B cell (primary cell): ENCODE measurements at regions not wholly inside any gene's neighbourhood (a gene's known extent, or its start where the extent isn't known, plus 50 kb on each side); places are given as distances from the start of the nearest gene placed in this dataset.

Experiments
- ATAC-seq: fragments of 200-7000 bp; cut with Tn5 transposase; one replicate; pipeline ENCODE4 v1.10.0; 2021; ENCODE audit warnings: low read depth, mild to moderate bottlenecking, moderate number of reproducible peaks, moderate library complexity
- CTCF ChIA-PET: fragments of 350-600 bp; sonication (Branson Sonifier 250); formaldehyde crosslinking; loops from one replicate; lab custom pipeline; 2021; ENCODE audit warnings: antibody characterized with exemption, inconsistent platforms; lab: Charles Lee
- POLR2A ChIA-PET: fragments of 350-600 bp; sonication (Branson Sonifier 250); formaldehyde crosslinking; loops from one replicate; lab custom pipeline; 2021; ENCODE audit warnings: antibody characterized with exemption; lab: Charles Lee
- DNase-seq: peaks from one replicate; pipeline ENCODE4 v3.0.0; 2013
- H2AFZ ChIP-seq: 2 replicates; pipeline ENCODE4 v1.6.1; 2012; ENCODE audit warnings: mild to moderate bottlenecking, low read depth, low read length; ENCODE audit not compliant: insufficient read depth, poor library complexity, severe bottlenecking
- H3K27ac ChIP-seq, 2 donors: 1 replicate in 1 of 2; 2 replicates in 1 of 2; pipeline ENCODE4 v1.5.1; 2012 to 2013; ENCODE audit warnings: low read length in 2 of 2, mild to moderate bottlenecking in 2 of 2, moderate library complexity in 1 of 2
- H3K27me3 ChIP-seq, 4 experiments: fragments of 200-600 bp in 1 of 4; sonication (generic) in 1 of 4; replicated peaks in 1 of 4; 1 replicate in 2 of 4; 2 replicates in 2 of 4; pipeline versions ENCODE4 v1.6.1 to v1.7.0; 2013 to 2016; ENCODE audit warnings: low read length in 3 of 4, mild to moderate bottlenecking in 2 of 4, mixed read lengths in 1 of 4, moderate library complexity in 1 of 4; ENCODE audit not compliant: insufficient read depth in 4 of 4, control insufficient read depth in 3 of 4; ENCODE audit errors: control extremely low read depth in 1 of 4
- H3K36me3 ChIP-seq, 2 experiments: replicated peaks in 1 of 2; 1 replicate in 1 of 2; 2 replicates in 1 of 2; pipeline versions ENCODE4 v1.6.1 to v1.7.1; 2013; ENCODE audit warnings: low read length in 1 of 2; ENCODE audit not compliant: insufficient read depth in 2 of 2, control insufficient read depth in 1 of 2; ENCODE audit errors: control extremely low read depth in 1 of 2, extremely low read depth in 1 of 2
- H3K4me1 ChIP-seq, 2 donors: fragments of 200-600 bp in 1 of 2; sonication (generic) in 1 of 2; 1 replicate in 1 of 2; 2 replicates in 1 of 2; pipeline versions ENCODE4 v1.5.1 to v1.6.1; 2013 to 2017; ENCODE audit warnings: low read length in 2 of 2; ENCODE audit not compliant: control insufficient read depth in 2 of 2, insufficient read depth in 2 of 2
- H3K4me2 ChIP-seq: replicated peaks from 2 replicates; pipeline ENCODE3; 2012; ENCODE audit warnings: mild to moderate bottlenecking, low read depth, low read length; ENCODE audit not compliant: poor library complexity, severe bottlenecking
- H3K4me3 ChIP-seq, 5 experiments: fragments of 200-600 bp in 1 of 5; sonication (generic) in 1 of 5; 1 replicate in 3 of 5; 2 replicates in 2 of 5; pipeline versions ENCODE4 v1.5.1 to v1.7.0; 2011 to 2016; ENCODE audit warnings: low read length in 4 of 5, mild to moderate bottlenecking in 4 of 5, low read depth in 2 of 5, control low read depth in 1 of 5, moderate library complexity in 1 of 5; ENCODE audit not compliant: insufficient read depth in 1 of 5; ENCODE audit errors: control extremely low read depth in 1 of 5, extremely low read depth in 1 of 5
- H3K79me2 ChIP-seq: fragments of 200-600 bp; sonication (generic); one replicate; pipeline ENCODE4 v1.6.0; 2016; ENCODE audit warnings: low read length; ENCODE audit not compliant: control insufficient read depth, insufficient read depth
- H3K9ac ChIP-seq: fragments of 200-600 bp; sonication (generic); 2 replicates; pipeline ENCODE4 v1.6.1; 2017; ENCODE audit warnings: mild to moderate bottlenecking, low read length, moderate library complexity
- H3K9me3 ChIP-seq, 3 donors: one replicate each; pipeline versions ENCODE4 v1.6.1 to v1.7.1; 2013; ENCODE audit warnings: low read length in 2 of 3; ENCODE audit not compliant: control insufficient read depth in 2 of 3, insufficient read depth in 1 of 3; ENCODE audit errors: control extremely low read depth in 1 of 3
- H4K20me1 ChIP-seq: 2 replicates; pipeline ENCODE4 v1.6.0; 2012; ENCODE audit warnings: mild to moderate bottlenecking, low read length; ENCODE audit not compliant: insufficient read depth, control insufficient read depth, poor library complexity, severe bottlenecking
- H3K27ac Mint-ChIP-seq: one replicate; pipeline ENCODE4 v1.8.0; 2021; ENCODE audit warnings: mixed read lengths
- H3K27me3 Mint-ChIP-seq: one replicate; pipeline ENCODE4 v1.8.0; 2021; ENCODE audit warnings: mixed read lengths
- H3K4me1 Mint-ChIP-seq: one replicate; pipeline ENCODE4 v1.8.0; 2021; ENCODE audit warnings: mixed read lengths
- H3K4me3 Mint-ChIP-seq: one replicate; pipeline ENCODE4 v1.8.0; 2021; ENCODE audit warnings: mixed read lengths
- H3K9me3 Mint-ChIP-seq: one replicate; pipeline ENCODE4 v1.8.0; 2022; ENCODE audit warnings: mixed read lengths; ENCODE audit not compliant: insufficient read depth
- CTCF ChIP-seq: fragments of 200-600 bp; IDR thresholded peaks from one replicate; pipeline ENCODE4 v1.8.0; 2022; ENCODE audit warnings: antibody characterized with exemption, mild to moderate bottlenecking
- EZH2 ChIP-seq: IDR thresholded peaks from 2 replicates; pipeline ENCODE4 v1.6.1; 2012; ENCODE audit warnings: borderline replicate concordance, low read depth, mild to moderate bottlenecking, moderate library complexity, low read length; ENCODE audit not compliant: insufficient read depth, poor library complexity, severe bottlenecking
- WGBS: methylation state at CpG from one replicate; pipeline ENCODE4 v1.1.5; 2013; ENCODE audit warnings: missing lambda C conversion rate; ENCODE audit not compliant: insufficient coverage; 5-methylcytosine and 5-hydroxymethylcytosine counted together
- intact Hi-C: fragments of 100-400 bp; cut with micrococcal nuclease; formaldehyde crosslinking; loops from one replicate; pipeline ENCODE4 v1.10.0; 2022

GRCh38 chr12:124492879-124493808, 74.3 kb downstream of the NCOR2 start:
- CTCF ChIA-PET = interaction anchor here (0.9 to 1.6 kb wide), 7 partner anchors 12 to 455 kb away, joined by 3 to 7 read pairs (median 3); no protein-coding TSS in a partner anchor
- peaks cover 63% of the 10 kb centered on the region for H3K4me1 Mint-ChIP-seq
- TF ChIP-seq CTCF = no peak
- no peak for TF ChIP-seq EZH2
- DNase-seq (no peak), ATAC-seq (no peak)
- H3K9me3 ChIP-seq = no peaks in the 10 kb centered on the region
- 89% methylated on average over 11 of the region's 17 CpGs for WGBS
- H3K27me3 ChIP-seq = no peaks in the 10 kb centered on the region
- no peak overlapping the region for H2AFZ ChIP-seq
- peak overlapping the region; percentile 77 for H3K4me2 ChIP-seq
- H3K4me3 Mint-ChIP-seq = peak overlapping the region; percentile 83
- H3K27me3 Mint-ChIP-seq = no peaks in the 10 kb centered on the region
- H4K20me1 ChIP-seq = peaks cover 99% of the 10 kb centered on the region
- H3K27ac ChIP-seq = peak overlapping the region in 1 of 2 donors; percentile 75
- intact Hi-C loops = loop anchor here (10.0 kb wide), 1 partner anchor 62 kb away; no protein-coding TSS in a partner anchor
- H3K36me3 ChIP-seq = peaks cover 0 to 15% of the 10 kb centered on the region in 2 experiments
- H3K9me3 Mint-ChIP-seq = no peaks in the 10 kb centered on the region
- H3K4me3 ChIP-seq = no peak overlapping the region
- peak overlapping the region; percentile 86 for H3K27ac Mint-ChIP-seq
- POLR2A ChIA-PET = interaction anchor here (1.0 kb wide), 1 partner anchor 39 kb away, joined by 4 read pairs; no protein-coding TSS in a partner anchor
- peak overlapping the region; percentile 26 for H3K9ac ChIP-seq
- H3K79me2 ChIP-seq = peaks cover 85% of the 10 kb centered on the region
- peaks cover 32 to 61% of the 10 kb centered on the region in 2 donors for H3K4me1 ChIP-seq
